Retinal pigment epithelial cell (primary cell): ENCODE measurements at regions not wholly inside any gene's neighbourhood (a gene's known extent, or its start where the extent isn't known, plus 50 kb on each side); places are given as distances from the start of the nearest gene placed in this dataset.
"Not testable (repeated sequence)": the region's sequence is repeated elsewhere in the genome, so short reads cannot be mapped to it uniquely, and the experiment has no call there.

Experiments used
- DNase-seq: peaks from one replicate; pipeline ENCODE4 v3.0.0-alpha.2; 2010; ENCODE audit warnings: low read depth
- H3K4me3 ChIP-seq: 2 replicates; pipeline ENCODE4 v1.5.1; 2011; ENCODE audit warnings: mild to moderate bottlenecking, low read length, control low read depth, moderate library complexity
- TF ChIP-seq, protein P1 (sequence below): conservative IDR thresholded peaks from 2 replicates; pipeline ENCODE4 v1.5.1; 2011; ENCODE audit warnings: low read depth, low read length, control low read depth, inconsistent platforms

DNA sequence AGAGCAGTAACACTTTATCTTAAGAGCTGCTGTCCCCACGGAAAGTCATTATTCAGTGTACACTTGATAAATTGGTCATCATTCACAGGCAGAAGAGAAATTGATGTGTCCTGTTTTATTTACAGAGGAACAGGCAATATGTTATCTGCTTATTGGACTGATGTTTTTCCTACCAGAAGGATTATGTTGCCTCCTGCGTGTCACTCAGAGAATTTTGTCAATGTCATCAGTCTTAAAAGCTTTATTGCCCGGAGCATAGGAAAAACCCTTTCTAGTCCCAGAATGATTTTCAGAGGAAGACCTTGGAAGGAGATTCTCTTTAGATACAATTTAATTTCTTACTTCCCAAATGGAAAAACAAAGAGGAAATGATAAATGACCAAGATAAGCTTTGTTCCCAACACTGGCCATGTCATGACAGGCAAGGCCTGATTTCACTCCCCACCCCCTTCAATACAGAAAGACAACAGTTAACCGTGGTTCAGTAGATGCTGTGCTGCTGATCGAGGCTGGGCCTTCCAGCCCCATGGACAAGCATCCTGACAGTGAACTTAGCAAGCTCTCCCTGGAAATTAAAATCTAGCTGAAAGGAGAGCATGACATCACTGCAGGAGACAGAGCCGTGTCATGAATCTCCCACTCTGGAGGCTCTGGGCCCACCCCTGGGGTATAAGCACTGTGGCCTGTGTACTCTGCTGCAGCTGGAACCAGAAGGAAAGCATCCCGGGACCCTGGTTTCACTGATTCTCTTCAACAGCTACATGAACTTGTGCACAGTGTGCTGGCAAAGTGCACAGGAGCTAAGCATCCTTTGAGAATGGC, 118.8 kb upstream of the LYZL2 start:
- TF ChIP-seq, protein P1, sequence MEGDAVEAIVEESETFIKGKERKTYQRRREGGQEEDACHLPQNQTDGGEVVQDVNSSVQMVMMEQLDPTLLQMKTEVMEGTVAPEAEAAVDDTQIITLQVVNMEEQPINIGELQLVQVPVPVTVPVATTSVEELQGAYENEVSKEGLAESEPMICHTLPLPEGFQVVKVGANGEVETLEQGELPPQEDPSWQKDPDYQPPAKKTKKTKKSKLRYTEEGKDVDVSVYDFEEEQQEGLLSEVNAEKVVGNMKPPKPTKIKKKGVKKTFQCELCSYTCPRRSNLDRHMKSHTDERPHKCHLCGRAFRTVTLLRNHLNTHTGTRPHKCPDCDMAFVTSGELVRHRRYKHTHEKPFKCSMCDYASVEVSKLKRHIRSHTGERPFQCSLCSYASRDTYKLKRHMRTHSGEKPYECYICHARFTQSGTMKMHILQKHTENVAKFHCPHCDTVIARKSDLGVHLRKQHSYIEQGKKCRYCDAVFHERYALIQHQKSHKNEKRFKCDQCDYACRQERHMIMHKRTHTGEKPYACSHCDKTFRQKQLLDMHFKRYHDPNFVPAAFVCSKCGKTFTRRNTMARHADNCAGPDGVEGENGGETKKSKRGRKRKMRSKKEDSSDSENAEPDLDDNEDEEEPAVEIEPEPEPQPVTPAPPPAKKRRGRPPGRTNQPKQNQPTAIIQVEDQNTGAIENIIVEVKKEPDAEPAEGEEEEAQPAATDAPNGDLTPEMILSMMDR, result no peak
- DNase-seq, result no peak
- no peak overlapping the region for H3K4me3 ChIP-seq

GRCh38 chr10:30747633-30748032, 118.1 kb upstream of the LYZL2 start:
- DNase-seq, result no peak
- TF ChIP-seq, protein P1, result no peak
- no peak overlapping the region for H3K4me3 ChIP-seq

DNA sequence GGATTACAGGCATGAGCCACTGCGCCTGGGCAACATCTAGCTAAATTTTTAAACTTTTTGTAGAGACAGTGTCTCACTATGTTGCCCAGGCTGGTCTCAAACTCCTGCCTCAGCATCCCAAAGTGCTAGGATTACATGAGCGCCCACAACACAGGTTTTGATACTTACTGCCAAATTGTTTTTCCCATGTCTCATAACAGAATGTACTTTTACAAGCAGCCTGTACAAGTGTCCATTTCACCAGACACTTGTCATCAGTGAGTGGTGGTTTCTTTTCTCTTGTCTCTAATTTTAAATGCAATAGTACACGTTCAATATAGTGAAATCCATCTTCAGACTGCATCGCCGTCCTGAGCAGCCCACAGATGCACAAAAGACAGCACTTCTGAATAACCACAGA, 116.4 kb upstream of the LYZL2 start:
- TF ChIP-seq, protein P1, result no peak
- DNase-seq, result no peak
- no peak overlapping the region for H3K4me3 ChIP-seq

DNA sequence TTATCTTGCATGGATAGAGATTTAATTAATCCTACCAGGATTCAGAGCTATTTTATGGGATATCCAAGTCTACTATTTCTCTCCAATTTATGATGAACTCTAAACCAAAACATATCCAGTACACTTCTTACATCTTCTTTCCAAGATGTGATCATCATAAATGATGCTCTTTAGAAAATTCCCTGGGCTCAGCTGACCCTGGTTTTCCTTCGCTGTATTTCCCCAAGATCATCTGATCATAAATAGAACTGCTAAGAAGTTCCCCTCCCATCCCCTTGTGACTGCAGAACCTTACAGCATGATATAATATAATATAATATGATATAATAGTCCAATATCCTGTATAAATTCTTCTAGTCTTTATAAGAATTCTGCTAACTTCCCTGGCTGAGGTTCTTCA, 114.6 kb upstream of the LYZL2 start:
- TF ChIP-seq, protein P1, result no peak
- no peak overlapping the region for H3K4me3 ChIP-seq
- DNase-seq, result no peak

GRCh38 chr10:30743586-30743985, 114.0 kb upstream of the LYZL2 start:
- no peak for DNase-seq
- TF ChIP-seq, protein P1, result no peak
- no peak overlapping the region for H3K4me3 ChIP-seq

DNA sequence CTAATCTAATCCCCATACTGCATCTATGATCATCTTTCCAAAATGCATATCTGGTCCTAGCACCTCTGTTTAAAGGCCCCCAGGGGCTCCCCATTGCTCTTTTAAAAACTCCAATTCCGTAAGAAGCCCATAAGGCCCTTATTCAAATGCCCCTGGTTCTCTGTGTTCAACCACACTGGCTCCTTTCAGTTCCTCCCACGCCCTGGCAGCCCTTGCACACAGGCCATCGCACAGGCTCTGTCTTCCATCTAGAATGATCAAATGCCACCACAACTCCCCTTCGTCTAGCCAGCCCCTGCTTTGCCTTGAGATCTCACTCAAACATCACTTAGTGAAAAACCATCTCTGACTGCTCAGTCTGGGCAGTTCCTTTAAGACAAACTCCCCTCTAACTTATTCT, 112.9 kb upstream of the LYZL2 start:
- no peak for DNase-seq
- TF ChIP-seq, protein P1, result no peak
- no peak overlapping the region for H3K4me3 ChIP-seq

DNA sequence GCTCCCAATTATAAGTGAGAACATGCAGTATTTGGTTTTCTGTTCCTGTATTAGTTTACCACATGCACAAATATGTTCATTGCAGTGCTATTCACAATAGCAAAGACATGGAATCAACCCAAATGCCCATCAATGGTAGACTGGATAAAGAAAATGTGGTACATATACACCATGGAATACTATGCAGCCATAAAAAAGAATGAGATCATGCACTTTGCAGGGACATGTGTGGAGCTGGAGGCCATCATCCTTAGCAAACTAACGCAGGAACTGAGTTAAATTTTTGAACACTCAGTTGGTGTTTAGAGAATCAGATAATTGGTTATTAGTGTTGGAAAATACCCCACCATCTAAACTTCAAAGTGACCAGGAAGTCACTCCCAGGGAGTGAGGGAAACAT, 111.2 kb upstream of the LYZL2 start:
- H3K4me3 ChIP-seq, result not testable (repeated sequence)

DNA sequence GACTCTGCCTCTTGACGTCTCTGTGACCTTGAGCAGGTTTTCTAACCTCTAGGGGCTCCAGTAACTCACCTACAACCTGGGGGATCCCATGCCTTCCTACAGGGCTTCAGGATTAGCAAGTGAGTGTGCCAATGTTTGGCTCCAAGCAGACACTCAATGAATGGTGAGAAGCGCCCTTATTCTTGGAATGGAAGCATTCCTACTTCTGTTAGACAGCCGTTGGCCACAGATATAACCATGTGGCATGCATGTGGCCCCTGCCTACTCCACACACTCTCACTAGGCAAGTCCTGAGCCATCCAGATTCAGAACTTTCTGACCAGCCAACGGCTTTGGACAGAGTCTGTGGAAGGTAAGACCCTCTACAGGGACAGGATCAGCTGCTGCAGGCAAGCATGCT, 108.9 kb upstream of the LYZL2 start:
- DNase-seq, result no peak
- no peak overlapping the region for H3K4me3 ChIP-seq
- TF ChIP-seq, protein P1, result no peak

More for the DNA sequence above, 111.2 kb upstream of the LYZL2 start:
- not testable (repeated sequence) for DNase-seq
